ENCODE measurements at regions not wholly inside any gene's neighbourhood (a gene's known extent, or its start where the extent isn't known, plus 50 kb on each side); places are given as distances from the start of the nearest gene placed in this dataset.

GRCh38 chr1:209458921-209459320 lies 124.6 kb upstream of the CAMK1G start:
- Histone ChIP-seq H3K4me2 (ENCODE audit: low read depth, low read length, poor library complexity, severe bottlenecking) (no peak overlapping the region), H3K4me1 (ENCODE audit: insufficient read depth, low read length, poor library complexity, severe bottlenecking) (no peaks in the 10 kb centered on the region), H3F3A (ENCODE audit: low read depth) (no peaks in the 10 kb centered on the region), H3K9ac (ENCODE audit: low read depth, low read length, poor library complexity, severe bottlenecking) (no peak overlapping the region), H3K4me3 (ENCODE audit: low read length, poor library complexity, severe bottlenecking) (no peak overlapping the region), H3K36me3 (ENCODE audit: insufficient read depth, low read length) (no peaks in the 10 kb centered on the region), H2AFZ (ENCODE audit: low read length) (no peak overlapping the region), H3K9me2 (replicated peaks; ENCODE audit: low read depth, low read length) (no peaks in the 10 kb centered on the region), H3K79me2 (ENCODE audit: insufficient read depth, low read length) (no peaks in the 10 kb centered on the region), H3K9me3 (ENCODE audit: insufficient read depth, low read depth, low read length) (peaks cover 6% of the 10 kb centered on the region; the same call in 1 of the 2 replicates), H3K27me3 (ENCODE audit: insufficient read depth, low read length, poor library complexity, severe bottlenecking) (no peaks in the 10 kb centered on the region), H4K20me1 (ENCODE audit: insufficient read depth, low read length, poor library complexity, severe bottlenecking) (no peaks in the 10 kb centered on the region)
- TF ChIP-seq EZH2phosphoT487 (IDR thresholded peaks at IDR 0.05; ENCODE audit: borderline replicate concordance): no peak
- TF ChIP-seq CTCF (conservative IDR thresholded peaks at IDR 0.05; ENCODE audit: low read length): no peak

GRCh38 chr1:209461168-209461567 lies 122.3 kb upstream of the CAMK1G start:
- peaks cover 6% of the 10 kb centered on the region; the same call in 1 of the 2 replicates for H3K9me3 ChIP-seq (ENCODE audit: insufficient read depth, low read depth, low read length)

GRCh38 chr1:209462433-209462832 lies 121.1 kb upstream of the CAMK1G start:
- Histone ChIP-seq H3K4me3 (ENCODE audit: low read length, poor library complexity, severe bottlenecking) (no peak overlapping the region), H3K9ac (ENCODE audit: low read depth, low read length, poor library complexity, severe bottlenecking) (no peak overlapping the region), H3K36me3 (ENCODE audit: insufficient read depth, low read length) (no peaks in the 10 kb centered on the region), H2AFZ (ENCODE audit: low read length) (no peak overlapping the region), H3F3A (ENCODE audit: low read depth) (no peaks in the 10 kb centered on the region), H3K79me2 (ENCODE audit: insufficient read depth, low read length) (no peaks in the 10 kb centered on the region), H3K9me3 (ENCODE audit: insufficient read depth, low read depth, low read length) (peaks cover 6% of the 10 kb centered on the region; the same call in 1 of the 2 replicates), H3K27me3 (ENCODE audit: insufficient read depth, low read length, poor library complexity, severe bottlenecking) (no peaks in the 10 kb centered on the region), H3K9me2 (replicated peaks; ENCODE audit: low read depth, low read length) (no peaks in the 10 kb centered on the region), H3K4me1 (ENCODE audit: insufficient read depth, low read length, poor library complexity, severe bottlenecking) (no peaks in the 10 kb centered on the region), H4K20me1 (ENCODE audit: insufficient read depth, low read length, poor library complexity, severe bottlenecking) (no peaks in the 10 kb centered on the region), H3K4me2 (ENCODE audit: low read depth, low read length, poor library complexity, severe bottlenecking) (no peak overlapping the region)
- TF ChIP-seq EZH2phosphoT487 (IDR thresholded peaks at IDR 0.05; ENCODE audit: borderline replicate concordance) (no peak), CTCF (conservative IDR thresholded peaks at IDR 0.05; ENCODE audit: low read length) (no peak)

More at GRCh38 chr1:209461168-209461567, 122.3 kb upstream of the CAMK1G start:
- Histone ChIP-seq H3K9me2 (replicated peaks; ENCODE audit: low read depth, low read length) (no peaks in the 10 kb centered on the region), H4K20me1 (ENCODE audit: insufficient read depth, low read length, poor library complexity, severe bottlenecking) (no peaks in the 10 kb centered on the region), H2AFZ (ENCODE audit: low read length) (no peak overlapping the region), H3K36me3 (ENCODE audit: insufficient read depth, low read length) (no peaks in the 10 kb centered on the region), H3K79me2 (ENCODE audit: insufficient read depth, low read length) (no peaks in the 10 kb centered on the region), H3K27me3 (ENCODE audit: insufficient read depth, low read length, poor library complexity, severe bottlenecking) (no peaks in the 10 kb centered on the region), H3K4me3 (ENCODE audit: low read length, poor library complexity, severe bottlenecking) (no peak overlapping the region), H3F3A (ENCODE audit: low read depth) (no peaks in the 10 kb centered on the region), H3K9ac (ENCODE audit: low read depth, low read length, poor library complexity, severe bottlenecking) (no peak overlapping the region), H3K4me1 (ENCODE audit: insufficient read depth, low read length, poor library complexity, severe bottlenecking) (no peaks in the 10 kb centered on the region), H3K4me2 (ENCODE audit: low read depth, low read length, poor library complexity, severe bottlenecking) (no peak overlapping the region)
- TF ChIP-seq EZH2phosphoT487 (IDR thresholded peaks at IDR 0.05; ENCODE audit: borderline replicate concordance) (no peak), CTCF (conservative IDR thresholded peaks at IDR 0.05; ENCODE audit: low read length) (no peak)

All from Loucy (cell line).